ENCODE measurements at regions not wholly inside any gene's neighbourhood (a gene's known extent, or its start where the extent isn't known, plus 50 kb on each side); places are given as distances from the start of the nearest gene placed in this dataset.

- TF ChIP-seq, protein P1, sequence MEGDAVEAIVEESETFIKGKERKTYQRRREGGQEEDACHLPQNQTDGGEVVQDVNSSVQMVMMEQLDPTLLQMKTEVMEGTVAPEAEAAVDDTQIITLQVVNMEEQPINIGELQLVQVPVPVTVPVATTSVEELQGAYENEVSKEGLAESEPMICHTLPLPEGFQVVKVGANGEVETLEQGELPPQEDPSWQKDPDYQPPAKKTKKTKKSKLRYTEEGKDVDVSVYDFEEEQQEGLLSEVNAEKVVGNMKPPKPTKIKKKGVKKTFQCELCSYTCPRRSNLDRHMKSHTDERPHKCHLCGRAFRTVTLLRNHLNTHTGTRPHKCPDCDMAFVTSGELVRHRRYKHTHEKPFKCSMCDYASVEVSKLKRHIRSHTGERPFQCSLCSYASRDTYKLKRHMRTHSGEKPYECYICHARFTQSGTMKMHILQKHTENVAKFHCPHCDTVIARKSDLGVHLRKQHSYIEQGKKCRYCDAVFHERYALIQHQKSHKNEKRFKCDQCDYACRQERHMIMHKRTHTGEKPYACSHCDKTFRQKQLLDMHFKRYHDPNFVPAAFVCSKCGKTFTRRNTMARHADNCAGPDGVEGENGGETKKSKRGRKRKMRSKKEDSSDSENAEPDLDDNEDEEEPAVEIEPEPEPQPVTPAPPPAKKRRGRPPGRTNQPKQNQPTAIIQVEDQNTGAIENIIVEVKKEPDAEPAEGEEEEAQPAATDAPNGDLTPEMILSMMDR (IDR thresholded peaks at IDR 0.05; ENCODE audit: borderline replicate concordance) = no peak
- intact Hi-C loops (cut with micrococcal nuclease) = no loop called here
- no peak for DNase-seq
Observed at GRCh38 chr9:38149647-38150046, 80.6 kb upstream of the SHB start.

DNA sequence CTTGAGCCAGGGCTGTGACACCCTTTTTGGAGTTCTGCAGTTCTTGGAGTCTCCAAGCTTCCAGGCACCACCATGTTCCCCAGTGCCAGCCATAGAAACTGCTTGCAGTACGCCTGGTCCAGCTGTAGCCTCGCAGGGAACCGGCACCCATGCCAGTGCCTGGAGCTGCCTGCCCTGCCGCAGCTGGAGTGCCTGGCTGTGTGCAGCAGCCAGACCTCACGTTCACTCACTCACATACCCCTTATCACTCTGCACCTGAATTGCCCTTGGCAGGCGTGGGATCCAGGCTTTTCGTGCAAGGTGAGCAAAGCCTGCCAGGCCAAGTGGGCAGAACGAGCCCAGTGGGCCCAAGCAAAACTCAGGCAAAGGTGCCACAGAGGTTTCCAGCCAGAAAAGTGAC is 77.8 kb upstream of the SHB start:
- TF ChIP-seq, protein P1 (IDR thresholded peaks at IDR 0.05; ENCODE audit: borderline replicate concordance) = no peak
- Histone ChIP-seq H3K9me3 (replicated peaks) (no peaks in the 10 kb centered on the region), H3K4me3 (no peak overlapping the region), H3K4me1 (peaks cover 9% of the 10 kb centered on the region), H3K27me3 (ENCODE audit: low read depth) (peaks cover 51% of the 10 kb centered on the region), H3K27ac (replicated peaks) (no peak overlapping the region), H3K36me3 (no peaks in the 10 kb centered on the region)
- DNase-seq = no peak
- intact Hi-C loops (cut with micrococcal nuclease) = no loop called here

More at GRCh38 chr9:38149647-38150046, 80.6 kb upstream of the SHB start:
- no peak overlapping the region for H3K27ac ChIP-seq (replicated peaks)
- H3K4me3 ChIP-seq = no peak overlapping the region
- H3K4me1 ChIP-seq = peaks cover 6% of the 10 kb centered on the region
- no peaks in the 10 kb centered on the region for H3K9me3 ChIP-seq (replicated peaks)
- peaks cover 26% of the 10 kb centered on the region for H3K27me3 ChIP-seq (ENCODE audit: low read depth)
- no peaks in the 10 kb centered on the region for H3K36me3 ChIP-seq

GRCh38 chr9:38145526-38146053 is 76.6 kb upstream of the SHB start:
- Histone ChIP-seq H3K9me3 (replicated peaks) (no peaks in the 10 kb centered on the region), H3K27me3 (ENCODE audit: low read depth) (peaks cover 63% of the 10 kb centered on the region), H3K27ac (replicated peaks) (no peak overlapping the region), H3K4me1 (peaks cover 17% of the 10 kb centered on the region), H3K36me3 (no peaks in the 10 kb centered on the region), H3K4me3 (no peak overlapping the region)
- intact Hi-C loops (cut with micrococcal nuclease) = no loop called here
- DNase-seq = no peak
- TF ChIP-seq, protein P1 (IDR thresholded peaks at IDR 0.05; ENCODE audit: borderline replicate concordance) = no peak

DNA sequence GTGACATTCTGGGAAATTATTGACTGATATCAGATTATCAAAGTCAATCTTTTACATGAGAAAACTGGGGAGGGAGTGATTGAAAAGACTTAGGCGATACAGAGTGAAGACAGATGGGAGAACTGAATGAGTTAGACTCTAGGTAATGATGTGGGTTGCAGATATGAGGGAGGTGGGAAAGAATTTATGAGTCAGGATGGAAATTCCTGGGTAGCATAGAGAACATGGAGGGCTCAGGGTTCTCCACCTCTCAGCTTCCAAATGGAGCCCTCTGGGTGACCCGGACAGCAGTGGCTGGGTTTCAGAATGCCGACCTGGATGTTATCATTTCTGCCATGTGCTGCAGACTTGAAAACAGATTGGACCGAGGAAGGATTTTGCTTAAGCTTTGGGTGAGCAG is 75.4 kb upstream of the SHB start:
- peaks cover 74% of the 10 kb centered on the region for H3K27me3 ChIP-seq (ENCODE audit: low read depth)
- no peak overlapping the region for H3K4me3 ChIP-seq
- no peak for DNase-seq
- TF ChIP-seq, protein P1 (IDR thresholded peaks at IDR 0.05; ENCODE audit: borderline replicate concordance) = no peak
- H3K9me3 ChIP-seq (replicated peaks) = no peaks in the 10 kb centered on the region
- H3K36me3 ChIP-seq = no peaks in the 10 kb centered on the region
- intact Hi-C loops (cut with micrococcal nuclease) = no loop called here
- no peak overlapping the region for H3K27ac ChIP-seq (replicated peaks)
- H3K4me1 ChIP-seq = peaks cover 17% of the 10 kb centered on the region

GRCh38 chr9:38141746-38142591 is 72.9 kb upstream of the SHB start:
- peaks cover 75% of the 10 kb centered on the region for H3K27me3 ChIP-seq (ENCODE audit: low read depth)
- H3K36me3 ChIP-seq = no peaks in the 10 kb centered on the region
- no peak overlapping the region for H3K27ac ChIP-seq (replicated peaks)
- H3K4me3 ChIP-seq = no peak overlapping the region
- TF ChIP-seq, protein P1 (IDR thresholded peaks at IDR 0.05; ENCODE audit: borderline replicate concordance) = no peak
- H3K9me3 ChIP-seq (replicated peaks) = no peaks in the 10 kb centered on the region
- H3K4me1 ChIP-seq = peaks cover 17% of the 10 kb centered on the region
- intact Hi-C loops (cut with micrococcal nuclease) = no loop called here
- DNase-seq = no peak

Data from left ventricle myocardium inferior (tissue), 1 donor.